ENCODE measurements at regions not wholly inside any gene's neighbourhood (a gene's known extent, or its start where the extent isn't known, plus 50 kb on each side); places are given as distances from the start of the nearest gene placed in this dataset.

DNA sequence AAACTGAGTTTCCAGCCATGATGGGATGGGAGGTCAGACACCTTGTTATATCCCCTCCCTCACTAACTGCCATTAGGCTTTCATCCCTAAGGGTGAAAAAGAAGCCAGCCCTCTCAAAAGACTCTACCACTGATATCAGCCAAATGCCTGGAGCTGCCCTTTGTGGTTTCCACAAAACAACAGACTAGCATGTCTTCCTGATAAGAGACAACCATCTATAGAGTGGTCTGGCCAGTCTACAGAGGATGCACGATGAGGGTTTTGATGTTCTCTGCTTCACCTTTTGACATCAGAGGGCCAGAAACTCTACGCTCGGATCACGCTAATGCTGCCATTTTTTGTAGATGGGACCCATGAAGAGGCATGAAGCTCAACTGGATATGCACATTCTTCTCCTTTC lies 61.7 kb upstream of the ARHGAP18 start:
- Histone ChIP-seq H3K4me3 (replicated peaks in 1 of 3; ENCODE audit: low read depth in 2 of 3, low read length in 3 of 3) (no peak overlapping the region), H4K20me1 (ENCODE audit: insufficient read depth, low read length) (no peaks in the 10 kb centered on the region), H3K36me3 (replicated peaks in 1 of 2; ENCODE audit: control insufficient read depth in 1 of 2, insufficient read depth in 2 of 2, low read length in 2 of 2) (no peaks in the 10 kb centered on the region), H2AFZ (ENCODE audit: insufficient read depth, low read depth, low read length, poor library complexity, severe bottlenecking) (no peak overlapping the region), H3K9me3 (replicated peaks in 1 of 2; ENCODE audit: control insufficient read depth in 1 of 2, insufficient read depth in 1 of 2, low read length in 2 of 2) (peaks cover 0 to 8% of the 10 kb centered on the region in 2 donors), H3K9ac (ENCODE audit: insufficient read depth, low read length, poor library complexity, severe bottlenecking) (no peak overlapping the region), H3K27ac (ENCODE audit: low read depth in 1 of 2, low read length in 2 of 2) (no peak overlapping the region), H3K79me2 (ENCODE audit: insufficient read depth, low read length) (no peaks in the 10 kb centered on the region), H3K27me3 (ENCODE audit: control insufficient read depth in 2 of 2, insufficient read depth in 2 of 2, low read length in 2 of 2) (peaks cover 19 to 24% of the 10 kb centered on the region in 2 donors), H3K4me1 (ENCODE audit: control insufficient read depth in 1 of 2, insufficient read depth in 2 of 2, low read length in 2 of 2) (peaks cover 9% of the 10 kb centered on the region in 2 donors), H3K4me2 (replicated peaks; ENCODE audit: extremely low read depth, low read length, poor library complexity, severe bottlenecking) (no peak overlapping the region)
- no peak for TF ChIP-seq CTCF (IDR thresholded peaks at IDR 0.05)
- H3K9me3 Mint-ChIP-seq, result peaks cover 0 to 3% (median 0%) of the 10 kb centered on the region in 7 donors
- H3K4me3 Mint-ChIP-seq, result no peak overlapping the region
- 60% methylated on average over 1 of the region's 4 CpGs for WGBS (ENCODE audit: insufficient coverage)
- H3K4me1 Mint-ChIP-seq, result peaks cover 12% of the 10 kb centered on the region
- H3K36me3 Mint-ChIP-seq, result peaks cover 0 to 2% of the 10 kb centered on the region in 2 donors
- no peak overlapping the region for H3K27ac Mint-ChIP-seq
- DNase-seq, result no peak
- H3K27me3 Mint-ChIP-seq (ENCODE audit: low read depth in 3 of 3), result peaks cover 22 to 31% (median 25%) of the 10 kb centered on the region in 3 donors
- intact Hi-C loops (cut with micrococcal nuclease), result loop anchor here in 1 of 2 donors (10.0 kb wide), 1 partner anchor 253 kb away; no protein-coding TSS in a partner anchor

DNA sequence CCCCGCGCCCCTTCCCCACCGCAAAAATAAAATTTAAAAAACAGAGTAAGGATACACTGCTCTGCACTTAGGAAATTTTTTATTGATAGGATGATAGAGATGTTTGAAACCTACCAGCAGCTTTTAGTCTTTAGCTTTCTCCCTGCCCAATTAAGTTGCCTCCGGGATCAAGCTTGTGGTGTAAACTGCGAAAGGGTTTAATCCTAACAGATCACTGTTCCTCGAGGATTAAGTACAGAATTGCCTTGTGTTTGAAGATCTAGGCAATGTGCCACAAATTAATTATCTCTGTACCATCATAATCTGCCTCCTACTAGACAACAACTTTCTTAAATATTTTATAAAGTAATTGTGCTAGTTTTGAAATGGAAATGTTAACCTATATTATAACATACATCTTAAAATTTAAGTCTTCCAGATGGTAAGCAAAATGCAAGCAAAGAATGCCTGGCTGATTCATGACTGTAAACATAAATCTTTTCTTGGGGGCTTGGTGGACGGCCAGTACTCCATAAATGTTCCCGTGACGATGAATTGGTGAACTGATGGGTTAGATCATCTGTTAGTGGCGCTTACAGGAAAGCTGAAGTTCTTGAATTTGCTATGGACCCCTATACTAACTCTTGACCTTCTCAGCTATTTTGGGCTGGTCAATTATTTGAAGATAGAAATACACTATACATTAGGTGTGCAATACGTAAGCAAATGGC lies 58.0 kb upstream of the ARHGAP18 start:
- intact Hi-C loops (cut with micrococcal nuclease), result no loop called here
- Histone ChIP-seq H3K9me3 (replicated peaks in 1 of 2; ENCODE audit: control insufficient read depth in 1 of 2, insufficient read depth in 1 of 2, low read length in 2 of 2) (peaks cover 0 to 8% of the 10 kb centered on the region in 2 donors), H3K4me3 (replicated peaks in 1 of 3; ENCODE audit: low read depth in 2 of 3, low read length in 3 of 3) (peak overlapping the region in 1 of 3 experiments; percentile 60), H3K79me2 (ENCODE audit: insufficient read depth, low read length) (no peaks in the 10 kb centered on the region), H2AFZ (ENCODE audit: insufficient read depth, low read depth, low read length, poor library complexity, severe bottlenecking) (peak overlapping the region; percentile 52), H3K27ac (ENCODE audit: low read depth in 1 of 2, low read length in 2 of 2) (no peak overlapping the region), H3K36me3 (replicated peaks in 1 of 2; ENCODE audit: control insufficient read depth in 1 of 2, insufficient read depth in 2 of 2, low read length in 2 of 2) (no peaks in the 10 kb centered on the region), H3K27me3 (ENCODE audit: control insufficient read depth in 2 of 2, insufficient read depth in 2 of 2, low read length in 2 of 2) (peaks cover 45 to 46% of the 10 kb centered on the region in 2 donors), H4K20me1 (ENCODE audit: insufficient read depth, low read length) (no peaks in the 10 kb centered on the region), H3K9ac (ENCODE audit: insufficient read depth, low read length, poor library complexity, severe bottlenecking) (no peak overlapping the region), H3K4me1 (ENCODE audit: control insufficient read depth in 1 of 2, insufficient read depth in 2 of 2, low read length in 2 of 2) (peaks cover 14 to 21% of the 10 kb centered on the region in 2 donors), H3K4me2 (replicated peaks; ENCODE audit: extremely low read depth, low read length, poor library complexity, severe bottlenecking) (peak overlapping the region; percentile 66)
- Mint-ChIP-seq H3K27ac (no peak overlapping the region), H3K36me3 (peaks cover 0 to 2% of the 10 kb centered on the region in 2 donors), H3K4me1 (peaks cover 21% of the 10 kb centered on the region), H3K4me3 (peak overlapping the region in 1 of 2 donors; percentile 88), H3K27me3 (ENCODE audit: low read depth in 3 of 3) (peaks cover 37 to 46% (median 39%) of the 10 kb centered on the region in 3 donors), H3K9me3 (peaks cover 0 to 3% (median 0%) of the 10 kb centered on the region in 7 donors)
- no peak for DNase-seq
- WGBS (ENCODE audit: insufficient coverage), result no CpG with 5 or more reads among the region's 11 CpGs
- no peak for TF ChIP-seq CTCF (IDR thresholded peaks at IDR 0.05)

All from CD14-positive monocyte (primary cell).